Activated T-helper 1 cell treated with anti-CD3 and anti-CD28 coated beads, Interleukin-12 subunit alpha, Interleukin-12 subunit beta, Interleukin-2, Interleukin-4 antibody, amounts not matched to agents 30 ng/mL and 10 ng/mL and 1 ng/mL, durations not matched to agents 14 hours and 24 hours and 36 hours (primary cell): ENCODE measurements at regions not wholly inside any gene's neighbourhood (a gene's known extent, or its start where the extent isn't known, plus 50 kb on each side); places are given as distances from the start of the nearest gene placed in this dataset.

Experiments used
- DNase-seq: peaks from one replicate; pipeline ENCODE4 v3.0.0; 2021; ENCODE audit warnings: low spot score
- H3K27ac Mint-ChIP-seq: one replicate; pipeline ENCODE4 v1.8.0; 2021; ENCODE audit warnings: mild to moderate bottlenecking, mixed read lengths
- H3K27me3 Mint-ChIP-seq: one replicate; pipeline ENCODE4 v1.8.0; 2022; ENCODE audit warnings: mild to moderate bottlenecking, moderate library complexity, mixed read lengths; ENCODE audit not compliant: insufficient read depth
- H3K36me3 Mint-ChIP-seq: one replicate; pipeline ENCODE4 v1.8.0; 2021; ENCODE audit warnings: low read depth, mixed read lengths
- H3K4me1 Mint-ChIP-seq: one replicate; pipeline ENCODE4 v1.8.0; 2021; ENCODE audit warnings: low read depth, mixed read lengths
- H3K4me3 Mint-ChIP-seq: one replicate; pipeline ENCODE4 v1.8.0; 2021; ENCODE audit warnings: mild to moderate bottlenecking, moderate library complexity, mixed read lengths
- H3K9me3 Mint-ChIP-seq: one replicate; pipeline ENCODE4 v1.8.0; 2021; ENCODE audit warnings: mixed read lengths
- intact Hi-C: fragments of 100-400 bp; cut with micrococcal nuclease; formaldehyde crosslinking; loops from one replicate; pipeline ENCODE4 v1.15.1; 2024

DNA sequence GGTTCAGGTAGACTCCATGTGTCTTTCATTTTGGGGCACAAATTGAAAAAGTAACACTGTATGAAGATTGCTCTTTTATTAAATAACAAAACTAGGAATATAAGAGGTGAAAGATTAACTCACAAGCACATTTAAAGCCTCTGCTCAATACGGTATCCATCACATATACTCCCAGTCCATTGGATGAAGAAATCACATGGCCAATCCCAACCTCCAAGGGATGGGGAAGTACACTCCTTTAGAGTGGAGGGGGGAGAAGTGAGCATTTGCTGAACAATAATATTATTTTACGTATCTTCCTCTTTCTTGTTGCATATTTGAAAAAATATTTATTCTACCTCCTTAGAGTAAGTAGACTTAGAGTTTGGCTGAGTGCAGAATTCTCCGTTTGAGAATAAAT lies 316.5 kb downstream of the LMX1A start:
- Mint-ChIP-seq H3K36me3 (no peaks in the 10 kb centered on the region), H3K27me3 (no peaks in the 10 kb centered on the region), H3K4me1 (no peaks in the 10 kb centered on the region), H3K4me3 (no peak overlapping the region), H3K27ac (no peak overlapping the region), H3K9me3 (no peaks in the 10 kb centered on the region)
- intact Hi-C loops, result no loop called here
- DNase-seq, result no peak

DNA sequence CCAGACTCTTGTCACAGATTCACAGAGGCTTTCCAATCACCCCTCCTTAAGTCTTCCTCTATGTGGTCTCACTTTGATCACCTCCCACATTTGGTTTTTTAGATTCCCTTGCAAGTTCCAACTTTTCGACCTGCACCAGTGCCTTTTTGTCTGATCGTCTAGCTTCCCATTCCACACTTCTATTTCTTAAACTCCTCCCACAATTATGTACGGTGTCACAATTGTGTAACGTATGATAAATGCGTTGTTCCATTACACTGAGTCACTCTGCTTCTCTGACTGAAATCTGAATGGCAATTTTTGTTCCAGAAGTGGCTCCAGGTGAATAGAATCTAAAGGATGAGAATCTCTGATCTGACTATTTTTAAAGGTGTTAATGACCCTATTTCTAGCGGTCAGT lies 320.1 kb downstream of the LMX1A start:
- no peak for DNase-seq
- H3K4me3 Mint-ChIP-seq, result no peak overlapping the region
- H3K36me3 Mint-ChIP-seq, result no peaks in the 10 kb centered on the region
- no peaks in the 10 kb centered on the region for H3K9me3 Mint-ChIP-seq
- H3K27me3 Mint-ChIP-seq, result no peaks in the 10 kb centered on the region
- no peak overlapping the region for H3K27ac Mint-ChIP-seq
- intact Hi-C loops, result no loop called here
- no peaks in the 10 kb centered on the region for H3K4me1 Mint-ChIP-seq

DNA sequence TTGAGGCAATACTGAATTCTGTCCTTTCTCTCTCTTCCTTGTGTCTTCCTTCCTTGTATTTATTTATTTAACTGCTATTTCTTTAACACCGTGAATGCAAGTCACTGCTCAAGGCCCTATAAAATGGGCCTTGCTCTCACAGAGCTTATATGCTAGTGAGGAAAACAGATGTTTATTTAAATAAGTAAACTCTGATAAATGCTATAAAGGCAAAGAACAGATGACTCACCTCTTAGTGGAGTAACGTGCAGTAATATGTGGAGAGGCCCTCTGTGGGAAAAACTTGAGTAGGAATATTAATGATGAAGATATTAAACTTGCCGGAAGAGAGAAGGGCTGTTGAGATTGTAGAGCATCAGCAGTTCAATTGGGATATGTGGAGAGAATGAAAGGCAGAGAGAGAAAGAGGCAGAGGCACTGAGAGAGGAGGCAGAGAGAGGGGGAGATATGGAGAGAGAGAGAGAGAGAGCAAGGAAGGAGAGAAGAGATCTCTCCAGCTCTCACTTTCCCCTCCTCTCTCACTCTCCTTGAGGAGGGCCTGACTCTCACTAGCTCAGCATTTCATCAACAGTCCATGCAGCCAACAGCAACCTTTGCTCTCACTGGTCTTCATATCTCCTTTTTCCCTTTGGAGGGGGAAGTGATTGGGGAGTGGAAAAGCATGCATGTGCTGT lies 322.2 kb downstream of the LMX1A start:
- no peaks in the 10 kb centered on the region for H3K4me1 Mint-ChIP-seq
- no peak overlapping the region for H3K4me3 Mint-ChIP-seq
- no peak overlapping the region for H3K27ac Mint-ChIP-seq
- intact Hi-C loops, result no loop called here
- no peaks in the 10 kb centered on the region for H3K9me3 Mint-ChIP-seq
- H3K27me3 Mint-ChIP-seq, result no peaks in the 10 kb centered on the region
- no peaks in the 10 kb centered on the region for H3K36me3 Mint-ChIP-seq
- no peak for DNase-seq

DNA sequence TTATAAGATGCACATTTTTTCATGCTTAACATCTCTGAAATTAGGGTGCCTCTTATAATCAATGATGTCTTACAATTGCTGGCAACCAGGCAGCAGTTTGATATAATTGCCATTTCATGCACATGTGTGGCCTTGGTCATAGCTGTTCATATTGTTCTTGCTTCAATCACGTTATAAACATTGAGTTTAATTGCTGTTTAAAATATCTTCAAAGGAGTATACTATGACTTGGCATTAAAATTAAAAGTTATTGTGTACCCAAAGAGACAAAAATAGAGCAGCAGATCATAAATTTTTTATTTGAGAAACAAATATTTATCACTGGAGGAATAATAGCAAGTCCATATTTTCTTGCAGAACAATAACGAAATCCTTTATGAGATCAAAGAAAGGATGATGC lies 325.5 kb downstream of the LMX1A start:
- DNase-seq, result no peak
- Mint-ChIP-seq H3K27ac (no peak overlapping the region), H3K4me3 (no peak overlapping the region), H3K27me3 (no peaks in the 10 kb centered on the region), H3K36me3 (no peaks in the 10 kb centered on the region), H3K9me3 (no peaks in the 10 kb centered on the region), H3K4me1 (no peaks in the 10 kb centered on the region)
- intact Hi-C loops, result no loop called here

DNA sequence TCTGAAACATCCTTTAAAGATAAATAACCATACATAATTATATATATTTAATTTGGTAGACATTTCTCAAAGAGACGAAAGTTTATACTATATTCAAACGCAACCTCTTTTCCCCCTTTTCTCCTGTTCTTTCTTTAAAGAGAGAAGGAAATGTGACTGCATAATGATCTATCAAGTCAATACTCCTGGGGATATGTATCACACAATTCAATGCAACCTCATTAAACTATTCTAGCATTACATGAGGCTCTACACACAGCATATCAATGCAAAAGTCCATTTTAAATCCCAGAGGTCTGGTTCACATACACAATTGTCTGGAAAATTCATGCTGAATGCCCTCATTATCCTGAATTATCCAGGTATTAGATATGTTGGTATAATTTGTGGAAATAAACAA lies 330.7 kb downstream of the LMX1A start:
- Mint-ChIP-seq H3K27me3 (no peaks in the 10 kb centered on the region), H3K27ac (no peak overlapping the region), H3K4me1 (no peaks in the 10 kb centered on the region), H3K4me3 (no peak overlapping the region), H3K36me3 (no peaks in the 10 kb centered on the region), H3K9me3 (no peaks in the 10 kb centered on the region)
- DNase-seq, result no peak
- intact Hi-C loops, result no loop called here

DNA sequence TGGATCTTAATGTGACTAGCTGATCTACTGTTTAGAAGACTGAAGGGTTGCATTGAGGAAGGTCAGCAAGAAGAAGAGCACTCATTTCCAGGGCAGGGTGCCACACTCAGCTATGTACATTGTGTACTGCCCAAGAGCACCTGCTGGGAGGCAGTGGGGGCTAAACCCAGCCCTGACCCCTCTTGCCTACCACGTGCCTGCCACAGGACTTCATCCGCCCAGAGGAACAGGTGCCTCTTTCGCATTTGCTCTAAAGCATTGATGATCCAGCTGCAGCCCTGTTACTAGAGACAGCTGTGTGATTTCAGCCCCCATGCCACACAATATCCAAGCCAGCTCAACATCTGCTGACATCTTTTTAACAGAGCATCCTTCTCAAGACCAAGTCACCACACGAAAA lies 341.8 kb downstream of the LMX1A start:
- intact Hi-C loops, result no loop called here
- DNase-seq, result no peak
- Mint-ChIP-seq H3K4me1 (no peaks in the 10 kb centered on the region), H3K36me3 (no peaks in the 10 kb centered on the region), H3K4me3 (no peak overlapping the region), H3K27ac (no peak overlapping the region), H3K27me3 (no peaks in the 10 kb centered on the region), H3K9me3 (peaks cover 14% of the 10 kb centered on the region)

DNA sequence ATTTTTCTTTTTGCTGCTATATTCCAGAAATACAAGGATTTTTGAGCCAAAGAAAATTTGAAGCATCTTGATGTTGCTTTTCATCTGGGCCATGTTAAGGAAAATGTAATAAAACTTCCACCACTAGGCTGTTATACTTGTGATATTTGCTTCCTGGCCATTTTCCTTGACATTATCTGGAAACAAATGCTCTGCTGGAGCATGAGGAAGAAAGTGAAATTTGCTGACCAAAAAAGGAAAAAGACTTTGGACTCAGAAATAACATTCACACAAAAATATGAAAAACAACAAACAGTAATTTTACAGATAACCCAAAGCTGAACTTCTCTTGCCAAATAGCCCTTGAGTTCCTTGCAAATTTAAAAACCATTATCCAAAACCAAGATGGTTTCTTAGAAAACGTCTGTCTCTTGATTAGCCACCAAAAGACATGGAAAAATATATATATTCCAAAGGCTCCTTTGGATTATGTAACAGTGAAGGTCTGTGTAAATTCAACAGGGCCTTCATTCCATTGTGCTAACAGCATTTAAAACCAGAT lies 344.5 kb downstream of the LMX1A start:
- Mint-ChIP-seq H3K4me3 (no peak overlapping the region), H3K27ac (no peak overlapping the region), H3K4me1 (no peaks in the 10 kb centered on the region), H3K36me3 (no peaks in the 10 kb centered on the region), H3K9me3 (no peaks in the 10 kb centered on the region), H3K27me3 (no peaks in the 10 kb centered on the region)
- intact Hi-C loops, result no loop called here
- no peak for DNase-seq

DNA sequence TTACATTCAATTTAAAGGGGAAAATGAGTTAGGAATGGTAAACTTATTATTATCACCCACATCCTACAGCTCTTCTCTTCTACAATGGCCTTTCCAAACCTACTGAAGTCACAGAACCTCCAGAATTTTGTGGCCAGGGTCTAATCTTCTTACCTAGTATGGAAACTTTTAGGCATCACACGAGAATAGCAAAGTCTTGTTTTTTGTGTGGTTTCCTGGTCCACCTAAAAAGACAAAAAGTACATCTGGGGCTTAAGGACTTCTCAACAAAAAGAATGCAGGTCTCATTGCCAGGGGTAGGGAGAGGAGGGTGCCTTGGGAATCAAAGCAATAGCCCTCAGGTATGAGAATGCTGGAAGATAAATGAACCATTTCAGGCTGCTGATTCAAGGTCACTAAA lies 345.3 kb downstream of the LMX1A start:
- no peak for DNase-seq
- Mint-ChIP-seq H3K9me3 (no peaks in the 10 kb centered on the region), H3K4me1 (no peaks in the 10 kb centered on the region), H3K36me3 (no peaks in the 10 kb centered on the region), H3K27ac (no peak overlapping the region), H3K27me3 (no peaks in the 10 kb centered on the region), H3K4me3 (no peak overlapping the region)
- intact Hi-C loops, result no loop called here

DNA sequence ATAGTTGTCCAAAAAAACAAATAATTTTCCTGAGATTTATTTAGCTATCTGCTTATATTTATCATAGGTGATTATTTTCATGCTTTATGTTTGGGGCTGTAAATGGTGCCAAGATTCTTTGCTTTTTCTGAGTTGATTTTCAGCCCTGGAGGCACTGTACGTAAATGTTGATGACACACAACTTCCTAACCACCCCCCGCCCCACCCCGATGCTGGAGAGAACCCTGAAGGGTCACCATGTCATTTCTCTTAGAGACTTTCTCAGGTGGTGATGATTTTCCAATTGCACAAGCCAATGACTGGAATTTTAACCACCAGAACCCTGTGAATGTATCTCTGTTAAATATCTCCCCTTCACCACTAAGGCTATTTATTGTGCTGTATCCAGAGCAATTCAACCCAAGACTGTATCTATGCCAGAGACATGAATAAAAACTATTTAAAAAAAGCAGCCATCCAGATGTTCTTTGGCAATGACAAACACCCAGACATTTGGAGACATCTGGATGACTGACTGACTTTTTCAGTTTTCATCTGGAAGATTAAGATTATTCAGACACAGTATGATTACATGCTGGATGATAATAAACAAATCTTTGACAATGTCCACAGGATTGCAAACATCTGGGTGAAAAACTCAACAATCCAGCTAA lies 346.0 kb downstream of the LMX1A start:
- Mint-ChIP-seq H3K27me3 (no peaks in the 10 kb centered on the region), H3K4me1 (no peaks in the 10 kb centered on the region), H3K4me3 (no peak overlapping the region), H3K9me3 (no peaks in the 10 kb centered on the region), H3K36me3 (no peaks in the 10 kb centered on the region), H3K27ac (no peak overlapping the region)
- DNase-seq, result no peak
- intact Hi-C loops, result no loop called here

DNA sequence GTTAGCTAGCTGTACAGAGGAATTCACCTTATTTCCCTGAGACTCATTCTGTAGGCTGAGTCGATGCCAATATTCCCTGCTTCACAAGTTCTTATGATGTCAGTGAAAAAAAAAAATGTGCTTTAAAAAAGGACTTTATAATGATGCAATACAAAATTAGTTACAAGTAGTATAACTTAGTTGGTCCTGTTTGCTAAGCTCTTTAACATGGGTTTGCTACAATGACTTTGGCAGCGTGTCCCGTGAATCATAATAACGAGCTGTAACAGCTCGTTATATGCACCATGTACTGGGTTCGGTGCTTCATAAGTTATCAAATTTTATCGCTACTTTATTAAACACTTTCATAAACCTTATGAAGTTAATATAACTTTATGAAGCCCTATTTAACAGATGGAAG lies 349.7 kb downstream of the LMX1A start:
- DNase-seq, result no peak
- Mint-ChIP-seq H3K27me3 (no peaks in the 10 kb centered on the region), H3K9me3 (no peaks in the 10 kb centered on the region), H3K27ac (no peak overlapping the region), H3K36me3 (no peaks in the 10 kb centered on the region), H3K4me3 (no peak overlapping the region), H3K4me1 (no peaks in the 10 kb centered on the region)
- intact Hi-C loops, result no loop called here

DNA sequence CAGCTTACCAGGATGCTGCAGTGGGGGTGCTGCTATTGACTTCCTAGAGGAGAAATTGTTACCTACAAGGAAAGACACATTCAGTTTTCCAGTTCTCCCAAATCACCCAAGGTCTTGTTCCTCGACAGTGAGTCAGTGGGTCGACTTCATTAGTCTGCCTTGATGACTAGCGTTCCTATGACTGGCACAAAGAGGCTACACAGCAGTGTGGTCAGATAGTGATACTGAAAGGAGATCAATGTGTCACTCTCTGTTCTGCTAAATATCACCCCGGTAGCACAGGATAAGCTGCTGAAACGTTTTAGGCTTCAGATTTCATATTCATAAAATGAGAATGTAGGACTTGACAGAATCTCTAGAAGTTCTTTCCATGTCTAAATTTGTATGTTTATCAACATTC lies 357.4 kb downstream of the LMX1A start:
- Mint-ChIP-seq H3K4me1 (no peaks in the 10 kb centered on the region), H3K4me3 (no peak overlapping the region), H3K36me3 (no peaks in the 10 kb centered on the region), H3K27ac (no peak overlapping the region), H3K9me3 (no peaks in the 10 kb centered on the region), H3K27me3 (no peaks in the 10 kb centered on the region)
- DNase-seq, result no peak
- intact Hi-C loops, result no loop called here

DNA sequence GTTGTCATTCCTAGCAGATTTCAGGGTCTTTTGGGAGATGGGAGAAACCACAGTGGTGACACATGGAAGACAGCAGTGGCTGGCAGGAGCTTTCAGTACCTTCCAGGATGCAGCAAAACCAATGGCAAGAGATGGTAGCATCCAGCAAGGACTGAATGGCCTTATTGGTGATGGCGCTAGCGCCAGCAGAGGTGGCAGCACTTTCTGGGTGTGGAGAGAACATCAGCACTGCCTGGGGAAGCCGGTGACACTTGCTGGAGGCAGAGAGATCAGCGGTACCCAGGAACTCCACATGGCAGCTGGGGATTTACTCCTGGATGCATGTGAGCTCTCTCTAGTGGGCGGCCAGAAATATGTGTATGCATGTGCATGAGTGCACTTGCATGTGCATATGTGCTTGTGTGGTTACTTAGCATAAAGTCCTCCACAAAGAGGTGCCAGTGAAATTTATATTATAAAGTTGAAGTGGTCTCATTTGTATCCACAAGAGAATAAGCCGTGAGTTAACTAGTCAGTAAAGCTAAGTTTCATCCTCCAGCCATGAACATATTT lies 364.7 kb downstream of the LMX1A start:
- intact Hi-C loops, result no loop called here
- Mint-ChIP-seq H3K27ac (no peak overlapping the region), H3K27me3 (no peaks in the 10 kb centered on the region), H3K9me3 (no peaks in the 10 kb centered on the region), H3K36me3 (no peaks in the 10 kb centered on the region), H3K4me1 (no peaks in the 10 kb centered on the region), H3K4me3 (no peak overlapping the region)
- no peak for DNase-seq

DNA sequence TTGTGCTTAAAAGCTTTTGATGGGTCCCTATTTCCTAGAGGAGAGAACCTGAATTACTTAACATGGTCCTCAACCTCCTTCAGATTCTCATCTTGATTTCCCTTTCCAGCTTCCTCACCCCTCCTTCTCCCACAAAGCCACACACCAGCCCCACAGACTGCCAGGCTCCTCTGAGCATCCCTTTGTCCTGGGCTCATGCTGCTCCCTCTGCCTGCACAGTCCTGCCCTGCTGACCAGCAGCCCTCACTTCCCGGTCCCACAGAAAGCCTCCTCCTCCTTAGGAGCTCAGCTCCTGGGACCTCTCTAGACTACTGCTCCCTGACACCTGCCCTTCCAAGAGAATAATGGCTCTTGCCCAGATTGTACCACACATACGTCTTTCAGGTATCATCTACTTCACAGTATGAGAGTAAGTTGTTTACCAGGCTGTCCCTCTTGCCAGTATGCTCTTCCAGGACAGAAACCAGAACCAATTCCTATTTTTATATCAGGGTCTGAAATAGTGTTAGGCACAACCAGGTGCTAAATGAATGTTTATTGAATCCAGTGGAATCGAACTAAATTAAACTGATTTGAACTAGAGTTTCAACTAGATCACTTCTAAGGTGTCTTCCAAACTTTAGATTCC lies 373.4 kb downstream of the LMX1A start:
- Mint-ChIP-seq H3K4me1 (no peaks in the 10 kb centered on the region), H3K9me3 (no peaks in the 10 kb centered on the region), H3K4me3 (no peak overlapping the region), H3K27ac (no peak overlapping the region), H3K36me3 (no peaks in the 10 kb centered on the region), H3K27me3 (no peaks in the 10 kb centered on the region)
- no peak for DNase-seq
- intact Hi-C loops, result no loop called here
